ENCODE measurements at regions not wholly inside any gene's neighbourhood (a gene's known extent, or its start where the extent isn't known, plus 50 kb on each side); places are given as distances from the start of the nearest gene placed in this dataset.

DNA sequence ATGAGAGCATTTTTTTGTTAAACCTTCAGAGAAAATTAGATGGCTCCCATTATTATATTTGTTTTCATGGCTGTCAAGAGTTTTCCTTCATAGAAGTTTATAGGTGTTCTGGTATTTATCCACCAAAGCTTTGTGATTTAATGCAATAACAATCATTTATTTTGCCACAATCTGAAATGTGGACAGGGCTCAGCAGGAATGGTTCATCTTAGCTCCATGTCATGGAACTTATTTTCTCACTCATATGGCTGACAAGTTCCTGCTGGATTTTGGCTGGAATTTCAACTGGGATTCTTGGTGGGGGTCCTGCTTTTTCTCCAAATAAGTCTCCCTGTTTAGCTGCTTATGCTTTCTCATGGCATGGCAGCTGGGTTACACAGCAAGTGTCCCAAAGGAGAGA lies 876.7 kb downstream of the QKI start:
- Histone ChIP-seq H3K4me3 (ENCODE audit: low read depth, low read length) (no peak overlapping the region), H3K4me1 (no peaks in the 10 kb centered on the region), H3K9me3 (no peaks in the 10 kb centered on the region), H3K27me3 (no peaks in the 10 kb centered on the region), H3K36me3 (no peaks in the 10 kb centered on the region)
- no peak for DNase-seq
- TF ChIP-seq, protein P1, sequence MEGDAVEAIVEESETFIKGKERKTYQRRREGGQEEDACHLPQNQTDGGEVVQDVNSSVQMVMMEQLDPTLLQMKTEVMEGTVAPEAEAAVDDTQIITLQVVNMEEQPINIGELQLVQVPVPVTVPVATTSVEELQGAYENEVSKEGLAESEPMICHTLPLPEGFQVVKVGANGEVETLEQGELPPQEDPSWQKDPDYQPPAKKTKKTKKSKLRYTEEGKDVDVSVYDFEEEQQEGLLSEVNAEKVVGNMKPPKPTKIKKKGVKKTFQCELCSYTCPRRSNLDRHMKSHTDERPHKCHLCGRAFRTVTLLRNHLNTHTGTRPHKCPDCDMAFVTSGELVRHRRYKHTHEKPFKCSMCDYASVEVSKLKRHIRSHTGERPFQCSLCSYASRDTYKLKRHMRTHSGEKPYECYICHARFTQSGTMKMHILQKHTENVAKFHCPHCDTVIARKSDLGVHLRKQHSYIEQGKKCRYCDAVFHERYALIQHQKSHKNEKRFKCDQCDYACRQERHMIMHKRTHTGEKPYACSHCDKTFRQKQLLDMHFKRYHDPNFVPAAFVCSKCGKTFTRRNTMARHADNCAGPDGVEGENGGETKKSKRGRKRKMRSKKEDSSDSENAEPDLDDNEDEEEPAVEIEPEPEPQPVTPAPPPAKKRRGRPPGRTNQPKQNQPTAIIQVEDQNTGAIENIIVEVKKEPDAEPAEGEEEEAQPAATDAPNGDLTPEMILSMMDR (IDR thresholded peaks at IDR 0.05; ENCODE audit: low read depth, low read length) = no peak

DNA sequence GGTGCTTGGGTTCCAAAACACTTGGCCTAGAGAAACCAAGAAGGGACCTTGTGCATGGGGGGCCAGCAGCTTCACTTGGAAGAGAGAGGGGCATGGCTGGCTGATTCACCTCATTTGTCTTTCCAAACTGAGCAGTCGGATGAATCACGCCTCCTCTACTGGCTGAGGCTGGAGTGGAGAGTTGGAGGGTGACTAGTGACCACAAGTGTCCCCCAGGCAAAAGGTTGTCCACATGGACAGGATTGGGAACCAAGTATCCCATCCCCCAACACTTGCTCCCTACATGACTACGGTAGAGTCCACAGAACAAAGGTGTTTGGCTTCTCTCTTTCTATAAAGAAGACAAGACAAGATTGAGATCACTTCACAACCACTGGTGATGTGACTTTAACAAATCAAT lies 875.6 kb downstream of the QKI start:
- Histone ChIP-seq H3K9me3 (no peaks in the 10 kb centered on the region), H3K4me3 (ENCODE audit: low read depth, low read length) (no peak overlapping the region), H3K27me3 (no peaks in the 10 kb centered on the region), H3K36me3 (no peaks in the 10 kb centered on the region), H3K4me1 (no peaks in the 10 kb centered on the region)
- no peak for DNase-seq
- TF ChIP-seq, protein P1 (IDR thresholded peaks at IDR 0.05; ENCODE audit: low read depth, low read length) = no peak

DNA sequence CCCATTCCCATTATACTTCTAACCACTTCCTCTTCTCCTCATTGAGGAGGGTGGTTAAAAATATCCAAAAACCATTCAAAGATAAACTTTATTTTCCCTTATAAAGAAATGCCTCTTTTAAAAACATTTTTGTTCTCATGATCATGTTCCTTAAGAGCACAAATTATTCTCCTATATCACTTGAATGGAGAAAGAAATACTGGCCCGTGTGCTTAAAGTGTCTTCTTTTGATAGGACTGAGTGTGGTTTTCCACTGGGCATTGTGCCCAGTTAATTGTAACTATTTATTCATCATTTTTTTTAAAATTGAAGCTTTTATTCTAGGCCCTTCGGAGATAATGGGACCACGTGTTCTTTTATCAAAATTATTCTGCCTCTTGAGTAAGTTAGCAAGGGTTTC lies 871.5 kb downstream of the QKI start:
- DNase-seq = no peak
- no peaks in the 10 kb centered on the region for H3K27me3 ChIP-seq
- H3K4me1 ChIP-seq = no peaks in the 10 kb centered on the region
- no peaks in the 10 kb centered on the region for H3K9me3 ChIP-seq
- TF ChIP-seq, protein P1 (IDR thresholded peaks at IDR 0.05; ENCODE audit: low read depth, low read length) = no peak
- H3K4me3 ChIP-seq (ENCODE audit: low read depth, low read length) = no peak overlapping the region
- no peaks in the 10 kb centered on the region for H3K36me3 ChIP-seq

DNA sequence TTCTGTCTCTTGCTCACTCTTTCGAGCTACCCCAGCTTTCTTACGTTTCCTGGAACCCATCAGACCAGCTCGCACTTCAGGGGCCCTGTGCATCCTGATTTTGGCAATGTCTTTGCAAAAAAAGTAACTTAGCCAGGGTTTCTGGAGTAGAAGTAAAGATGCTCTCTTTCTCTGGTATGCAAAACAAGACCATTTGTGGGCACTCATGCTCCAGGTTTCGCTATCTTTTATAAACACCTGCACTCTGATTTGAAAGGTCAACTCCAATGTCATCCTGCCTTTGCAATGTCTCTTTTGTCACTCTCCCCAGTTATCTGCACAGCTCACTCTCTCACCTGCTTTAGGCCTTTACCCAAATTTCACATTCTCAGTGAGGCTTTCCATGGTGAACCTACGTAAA lies 869.1 kb downstream of the QKI start:
- no peak overlapping the region for H3K4me3 ChIP-seq (ENCODE audit: low read depth, low read length)
- no peaks in the 10 kb centered on the region for H3K4me1 ChIP-seq
- TF ChIP-seq, protein P1 (IDR thresholded peaks at IDR 0.05; ENCODE audit: low read depth, low read length) = no peak
- no peak for DNase-seq
- H3K27me3 ChIP-seq = no peaks in the 10 kb centered on the region
- no peaks in the 10 kb centered on the region for H3K9me3 ChIP-seq
- no peaks in the 10 kb centered on the region for H3K36me3 ChIP-seq

DNA sequence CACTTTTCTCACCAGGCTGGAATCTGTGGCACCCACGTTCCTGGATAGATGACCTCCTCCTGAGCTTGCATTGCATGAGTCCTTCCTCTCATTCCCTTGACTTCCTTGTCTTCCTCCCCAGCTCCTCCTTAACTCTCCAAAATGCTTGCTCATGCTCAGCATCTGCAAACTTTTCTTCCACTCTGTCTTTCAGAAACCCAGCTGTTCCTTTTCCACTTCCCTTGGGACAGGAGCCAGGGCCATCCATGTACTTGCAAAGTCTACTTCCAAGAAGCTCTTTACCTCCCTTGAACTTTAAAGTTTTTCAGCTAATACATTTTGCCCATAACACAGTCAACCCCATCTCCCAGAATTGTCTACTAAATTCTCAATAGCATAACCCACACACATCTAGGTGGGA lies 861.7 kb downstream of the QKI start:
- no peak overlapping the region for H3K4me3 ChIP-seq (ENCODE audit: low read depth, low read length)
- DNase-seq = no peak
- TF ChIP-seq, protein P1 (IDR thresholded peaks at IDR 0.05; ENCODE audit: low read depth, low read length) = no peak
- no peaks in the 10 kb centered on the region for H3K9me3 ChIP-seq
- H3K27me3 ChIP-seq = no peaks in the 10 kb centered on the region
- H3K4me1 ChIP-seq = no peaks in the 10 kb centered on the region
- no peaks in the 10 kb centered on the region for H3K36me3 ChIP-seq

DNA sequence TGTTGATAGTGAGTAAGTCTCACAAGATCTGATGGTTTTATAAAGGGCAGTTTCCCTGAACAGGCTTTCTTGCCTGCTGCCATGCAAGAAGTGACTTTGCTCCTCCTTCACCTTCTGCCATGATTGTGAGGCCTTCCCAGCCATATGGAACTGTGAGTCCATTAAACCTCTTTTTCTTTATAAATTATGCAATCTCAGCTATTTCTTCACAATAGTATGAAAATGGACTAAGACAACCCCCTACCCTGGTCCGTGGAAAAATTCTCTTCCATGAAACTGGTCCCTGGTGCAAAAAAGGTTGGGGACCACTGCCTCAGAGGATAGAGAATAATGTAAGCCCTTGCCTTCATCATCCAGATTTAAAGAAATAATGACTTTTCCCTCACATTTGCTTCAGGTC lies 861.3 kb downstream of the QKI start:
- Histone ChIP-seq H3K4me3 (ENCODE audit: low read depth, low read length) (no peak overlapping the region), H3K27me3 (no peaks in the 10 kb centered on the region), H3K9me3 (no peaks in the 10 kb centered on the region), H3K4me1 (no peaks in the 10 kb centered on the region), H3K36me3 (no peaks in the 10 kb centered on the region)
- TF ChIP-seq, protein P1 (IDR thresholded peaks at IDR 0.05; ENCODE audit: low read depth, low read length) = no peak
- no peak for DNase-seq
